ENCODE measurements at regions not wholly inside any gene's neighbourhood (a gene's known extent, or its start where the extent isn't known, plus 50 kb on each side); places are given as distances from the start of the nearest gene placed in this dataset.
"Not testable (repeated sequence)": the region's sequence is repeated elsewhere in the genome, so short reads cannot be mapped to it uniquely, and the experiment has no call there.

DNA sequence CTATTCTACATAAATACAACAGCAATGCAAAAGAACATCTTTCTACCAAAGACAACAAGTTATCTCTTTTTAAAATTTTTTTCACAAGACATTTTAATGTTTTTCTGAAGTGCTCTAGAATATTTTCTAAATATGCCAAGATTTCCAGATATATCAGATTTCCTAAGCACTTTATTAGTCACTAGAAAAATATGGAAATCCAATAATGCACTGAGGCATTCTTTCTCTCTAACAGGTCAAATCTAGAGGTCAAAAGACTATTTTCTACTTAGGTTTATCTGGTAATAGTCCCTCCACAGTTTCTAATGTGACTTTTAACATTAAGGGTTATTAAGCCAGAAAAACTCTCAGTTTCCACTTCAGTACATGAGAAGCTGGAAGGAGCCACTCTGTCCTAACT is 1041.2 kb upstream of the INTU start:
- no peak for DNase-seq (ENCODE audit: low read depth)

DNA sequence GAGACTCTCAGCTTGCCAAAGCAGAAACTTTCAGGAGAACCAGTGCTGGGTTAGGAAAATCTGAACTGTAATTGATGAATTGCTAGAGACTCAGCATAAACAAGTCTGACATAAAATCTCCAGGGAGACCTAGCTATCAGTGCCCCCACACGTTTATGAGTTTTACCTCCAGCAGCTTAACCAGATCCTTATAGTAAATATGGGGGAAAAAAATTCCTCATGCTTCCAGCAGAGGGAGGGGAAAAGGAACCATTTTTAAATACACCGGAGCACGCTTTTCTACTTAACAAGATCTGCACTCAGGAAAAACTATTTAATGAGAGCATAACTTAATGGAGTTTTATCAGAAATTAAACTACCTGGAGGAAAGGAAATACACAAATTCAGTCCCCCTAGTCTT is 1040.7 kb upstream of the INTU start:
- DNase-seq (ENCODE audit: low read depth), result no peak

GRCh38 chr4:126593626-126594025 is 1039.1 kb upstream of the INTU start:
- DNase-seq (ENCODE audit: low read depth), result no peak

- no peak for DNase-seq (ENCODE audit: low read depth)
Observed at GRCh38 chr4:126595643-126596042, 1037.1 kb upstream of the INTU start.

GRCh38 chr4:126599746-126600145 is 1033.0 kb upstream of the INTU start:
- DNase-seq (ENCODE audit: low read depth), result no peak

DNA sequence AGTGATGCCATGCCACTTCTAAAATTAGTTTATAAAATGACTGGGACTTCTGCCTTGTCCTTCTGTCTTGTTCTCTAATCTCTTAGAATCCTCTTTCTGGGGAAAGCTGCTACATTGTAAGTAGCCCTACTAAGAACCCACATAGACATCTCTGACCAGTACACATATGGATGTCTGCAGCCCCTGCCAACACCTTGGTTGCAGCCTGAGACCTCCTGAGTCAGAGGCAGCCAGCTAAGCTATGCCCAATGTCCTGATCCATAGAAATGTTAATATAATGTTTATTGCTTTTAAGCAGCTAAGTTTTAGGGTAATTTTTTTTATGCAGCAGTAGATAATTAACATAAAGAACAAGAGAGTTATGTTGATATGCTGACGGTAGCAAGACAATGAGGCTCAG is 1029.5 kb upstream of the INTU start:
- DNase-seq (ENCODE audit: low read depth), result no peak

GRCh38 chr4:126603825-126604224 is 1028.9 kb upstream of the INTU start:
- no peak for DNase-seq (ENCODE audit: low read depth)

DNA sequence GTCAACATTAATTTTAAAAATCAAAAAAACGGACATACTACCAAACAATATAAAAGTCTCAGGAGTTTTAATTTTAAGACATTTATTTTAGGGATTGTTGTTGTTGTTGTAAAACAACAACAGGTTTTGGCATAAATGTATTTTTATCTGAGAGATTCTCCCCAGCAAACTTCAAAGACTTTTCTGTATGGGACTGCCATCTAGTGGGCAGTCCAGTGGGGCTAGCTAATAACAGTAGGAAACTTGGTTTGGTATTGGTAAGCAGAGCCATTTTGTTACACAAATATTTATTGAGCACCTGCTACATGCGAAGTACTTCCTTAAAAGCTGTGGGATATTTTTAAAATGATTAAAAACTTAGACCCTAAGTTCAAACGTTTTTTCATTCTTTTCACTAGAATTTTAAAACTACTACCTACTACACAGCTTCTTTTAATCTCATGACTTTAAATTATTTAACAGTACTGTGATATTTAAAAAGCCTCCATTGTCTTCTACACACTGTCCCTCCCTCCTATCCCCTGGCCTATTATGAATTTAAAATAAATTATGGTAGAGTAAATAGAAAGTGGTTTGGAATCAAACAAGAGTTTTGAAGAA is 1028.4 kb upstream of the INTU start:
- no peak for DNase-seq (ENCODE audit: low read depth)

DNA sequence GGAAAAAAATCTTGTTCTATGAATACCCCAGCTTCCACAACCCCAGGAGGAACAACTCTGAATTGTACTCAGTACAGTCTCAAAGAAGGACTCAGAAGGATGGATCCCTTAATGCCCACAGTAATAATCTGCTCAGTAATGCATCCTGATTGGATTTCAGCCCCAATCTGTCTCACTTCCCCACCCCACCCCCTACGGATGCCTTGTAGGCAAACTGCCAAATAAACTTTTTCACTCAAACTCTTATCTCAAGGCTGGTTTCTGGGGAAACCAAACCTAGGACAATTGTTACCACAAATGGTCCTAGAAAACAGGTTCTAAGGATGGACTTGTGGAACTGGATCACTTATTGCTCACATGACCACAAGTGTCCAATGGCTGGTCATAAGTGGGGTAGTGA is 1021.8 kb upstream of the INTU start:
- no peak for DNase-seq (ENCODE audit: low read depth)

GRCh38 chr4:126611900-126612299 is 1020.9 kb upstream of the INTU start:
- no peak for DNase-seq (ENCODE audit: low read depth)

GRCh38 chr4:126614356-126614855 is 1018.4 kb upstream of the INTU start:
- no peak for DNase-seq (ENCODE audit: low read depth)

- no peak for DNase-seq (ENCODE audit: low read depth)
Observed at GRCh38 chr4:126616795-126617194, 1016.0 kb upstream of the INTU start.

GRCh38 chr4:126627255-126627654 is 1005.5 kb upstream of the INTU start:
- no peak for DNase-seq (ENCODE audit: low read depth)

- no peak for DNase-seq (ENCODE audit: low read depth)
Observed at GRCh38 chr4:126628933-126629332, 1003.8 kb upstream of the INTU start.

DNA sequence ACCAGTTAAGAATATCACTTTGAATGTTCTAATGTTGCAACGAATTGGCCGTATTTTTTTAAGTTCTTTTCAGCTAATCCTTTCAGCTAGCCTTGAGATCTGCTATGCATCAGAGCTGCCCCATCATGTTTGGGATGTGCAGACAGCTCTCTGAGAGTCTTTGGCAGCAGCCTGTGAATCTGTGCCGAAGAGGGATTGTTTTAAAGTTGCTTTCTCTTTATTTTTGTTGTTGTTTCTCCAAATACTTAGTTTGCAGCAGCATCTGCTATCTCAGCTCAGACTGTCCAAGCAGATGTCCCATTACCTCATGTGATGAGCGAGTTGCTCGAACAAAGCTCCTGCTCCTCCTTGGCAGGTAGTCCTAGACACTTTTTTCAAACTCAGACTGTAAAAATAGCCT is 1002.5 kb upstream of the INTU start:
- DNase-seq (ENCODE audit: low read depth), result no peak

DNA sequence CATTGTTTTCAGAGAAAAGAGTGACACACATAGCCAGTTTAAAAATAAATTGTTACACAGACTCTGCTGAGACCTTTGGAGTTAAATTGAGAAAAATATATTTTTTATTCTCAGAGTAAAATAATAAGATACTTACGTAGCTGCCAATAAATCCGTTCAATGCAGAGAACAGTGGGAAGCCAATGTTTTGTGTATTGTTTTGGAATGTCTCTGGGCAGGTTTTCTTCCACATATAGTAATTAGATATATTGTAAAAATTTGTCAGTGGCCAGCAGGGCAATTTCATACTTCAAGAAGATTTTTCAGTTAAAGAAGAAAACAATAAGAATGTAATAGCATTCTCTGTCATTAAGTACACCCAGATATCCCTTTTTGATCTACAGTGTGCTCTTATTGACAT is 999.5 kb upstream of the INTU start:
- no peak for DNase-seq (ENCODE audit: low read depth)

DNA sequence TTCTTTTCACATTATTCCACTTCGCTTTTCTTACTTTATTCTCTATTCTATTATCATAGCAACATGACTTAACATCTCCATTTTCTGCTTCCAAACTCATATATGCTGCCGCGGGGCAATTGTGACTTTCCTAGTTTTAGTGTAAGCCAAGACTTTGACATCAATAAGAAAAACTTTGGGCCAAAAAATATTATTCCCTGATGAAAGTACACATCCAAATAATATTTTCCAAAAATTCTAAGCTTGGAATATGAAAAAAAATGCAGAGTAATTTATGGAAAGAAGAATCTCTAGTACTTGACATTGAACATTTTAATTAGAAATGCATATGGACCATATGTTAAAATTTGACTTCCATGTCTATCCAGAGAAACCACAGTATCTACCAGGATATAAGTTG is 995.1 kb upstream of the INTU start:
- DNase-seq (ENCODE audit: low read depth), result no peak

DNA sequence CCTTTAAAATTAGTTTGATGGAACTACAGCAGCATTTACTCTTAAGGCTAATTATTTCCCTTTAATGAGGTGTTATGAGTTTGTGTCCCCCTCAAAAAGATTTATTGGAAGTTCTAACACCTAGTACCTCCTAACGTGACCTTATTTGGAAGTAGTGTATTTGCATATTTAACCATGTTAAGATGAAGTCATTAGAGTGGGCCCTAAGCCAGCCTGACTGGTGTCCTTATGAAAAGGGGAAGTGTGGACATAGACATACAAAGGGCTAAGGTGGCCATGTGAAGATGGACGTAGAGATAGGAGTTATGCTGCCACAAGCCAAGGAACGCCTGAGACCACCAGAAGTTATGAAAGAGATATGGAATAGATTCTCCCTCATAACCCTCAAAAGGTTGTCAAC is 985.4 kb upstream of the INTU start:
- no peak for DNase-seq (ENCODE audit: low read depth)

DNA sequence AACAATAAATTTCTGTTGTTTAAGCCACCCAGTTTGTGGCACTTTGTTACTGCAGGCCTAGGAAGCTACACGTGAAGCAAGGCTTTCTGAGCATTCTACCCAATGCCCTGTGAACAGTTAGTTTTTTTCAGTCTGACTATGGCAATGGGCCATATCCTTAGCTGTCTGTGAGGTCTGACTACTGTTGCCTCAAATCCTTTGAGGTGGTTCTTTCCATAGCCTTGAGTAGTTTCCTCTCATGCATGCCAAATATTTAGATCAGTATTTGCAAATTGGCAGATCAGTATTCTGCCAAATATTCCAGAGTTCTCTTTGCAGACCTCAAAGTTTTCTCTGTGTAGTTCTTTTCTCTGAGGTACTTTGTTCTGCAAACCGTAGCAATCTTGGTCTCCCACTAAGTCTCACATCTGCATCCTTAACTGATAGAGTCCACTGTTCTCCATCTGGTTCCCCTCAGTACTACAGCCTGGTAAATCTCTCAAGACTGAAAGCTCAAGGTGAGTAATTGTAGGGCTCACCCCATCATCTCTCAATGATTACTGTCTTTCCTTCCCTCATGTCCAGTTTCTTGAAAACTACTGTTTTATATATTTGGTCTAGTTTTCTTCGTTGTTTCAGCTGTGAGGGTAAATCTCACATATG is 984.9 kb upstream of the INTU start:
- no peak for DNase-seq (ENCODE audit: low read depth)

- no peak for DNase-seq (ENCODE audit: low read depth)
Observed at GRCh38 chr4:126658411-126658810, 974.3 kb upstream of the INTU start.

GRCh38 chr4:126661194-126661593 is 971.6 kb upstream of the INTU start:
- no peak for DNase-seq (ENCODE audit: low read depth)

GRCh38 chr4:126664839-126665238 is 967.9 kb upstream of the INTU start:
- DNase-seq (ENCODE audit: low read depth), result no peak

DNA sequence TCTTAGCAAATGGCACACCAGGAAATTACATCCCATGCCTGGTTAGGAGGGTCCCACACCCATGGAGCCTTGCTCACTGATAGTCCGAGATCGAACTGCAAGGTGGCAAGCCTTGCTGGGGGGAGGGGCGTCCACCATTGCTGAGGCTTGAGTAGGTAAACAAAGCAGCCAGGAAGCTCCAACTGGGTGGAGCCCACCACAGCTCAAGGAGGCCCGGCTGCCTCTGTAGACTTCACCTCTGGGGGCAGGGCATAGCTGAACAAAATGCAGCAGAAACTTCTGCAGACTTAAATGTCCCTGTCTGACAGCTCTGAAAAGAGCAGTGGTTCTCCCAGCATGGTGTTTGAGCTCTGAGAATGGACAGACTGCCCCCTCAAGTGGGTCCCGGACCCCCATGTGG is 962.7 kb upstream of the INTU start:
- DNase-seq (ENCODE audit: low read depth), result not testable (repeated sequence)

GRCh38 chr4:126678618-126679017 is 954.1 kb upstream of the INTU start:
- no peak for DNase-seq (ENCODE audit: low read depth)

Measured in activated T-cell treated with anti-CD3 and anti-CD28 coated beads for 24 hours (primary cell).